GM21825 (cell line): ENCODE measurements at regions not wholly inside any gene's neighbourhood (a gene's known extent, or its start where the extent isn't known, plus 50 kb on each side); places are given as distances from the start of the nearest gene placed in this dataset.
A peak's percentile ranks its signal among the peaks of the same experiment; 100 is the strongest.

ENCODE experiments used
- ATAC-seq: cut with Tn5 transposase; IDR thresholded peaks from one replicate; pipeline ENCODE4 v1.9.1; 2021; ENCODE audit warnings: mild to moderate bottlenecking, moderate library complexity; ENCODE audit not compliant: unreplicated experiment

DNA sequence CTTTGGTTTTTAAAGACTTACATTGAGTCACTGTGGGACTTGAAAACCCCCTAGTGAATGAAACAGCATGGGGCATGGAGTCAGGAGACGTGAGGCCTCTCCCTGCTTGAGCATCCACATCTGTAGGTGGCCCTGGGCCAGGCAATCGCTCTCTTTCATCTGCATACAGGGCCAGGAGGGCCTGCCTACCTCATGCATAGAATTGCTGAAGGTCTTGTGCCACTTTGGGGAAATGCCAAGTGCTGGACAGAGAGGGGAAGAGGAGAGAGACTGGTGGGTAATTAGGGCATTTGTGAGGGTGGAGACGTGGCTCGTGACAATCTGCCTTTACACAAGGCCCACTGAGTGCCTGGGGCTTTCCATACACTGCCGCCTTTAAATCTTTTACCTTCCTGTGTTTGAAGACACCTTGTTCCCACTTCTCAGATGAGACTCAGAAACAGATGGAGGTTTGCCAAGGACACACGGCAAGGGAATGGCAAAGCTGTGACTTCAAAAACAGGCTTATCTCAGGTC, 322.2 kb upstream of the HS6ST1 start:
- ATAC-seq = no peak

DNA sequence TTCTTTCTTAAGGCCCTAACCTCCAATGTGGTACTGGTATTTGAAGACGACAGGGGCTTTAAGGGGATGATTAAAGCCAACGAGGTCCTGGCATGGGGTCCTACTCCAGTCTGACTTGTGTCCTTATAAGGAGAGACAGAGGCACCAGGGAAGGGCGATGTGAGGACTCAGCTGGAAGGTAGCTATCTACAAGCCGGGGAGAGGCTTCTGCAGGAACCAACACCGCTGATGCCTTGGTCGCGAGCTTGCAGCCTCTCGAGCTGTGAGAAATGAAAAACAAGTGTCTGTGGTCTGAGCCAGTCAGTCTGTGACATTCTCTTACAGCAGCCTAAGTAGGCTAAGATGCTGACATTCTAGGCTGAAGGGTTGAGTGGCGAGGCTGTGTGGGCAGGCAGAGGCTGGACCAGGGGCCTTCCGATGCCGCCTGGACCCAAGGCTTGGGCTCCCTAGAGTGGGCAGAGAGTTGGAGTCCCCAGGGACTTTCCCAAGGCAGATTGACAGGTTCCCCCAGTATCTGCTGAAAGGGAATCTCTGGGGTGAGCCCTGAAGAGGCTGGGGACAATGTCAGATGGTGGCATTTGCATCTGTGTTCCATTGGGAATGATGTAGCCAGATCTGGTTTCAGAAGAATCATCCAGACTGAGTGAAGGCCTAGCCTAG, 322.9 kb upstream of the HS6ST1 start:
- ATAC-seq = no peak

DNA sequence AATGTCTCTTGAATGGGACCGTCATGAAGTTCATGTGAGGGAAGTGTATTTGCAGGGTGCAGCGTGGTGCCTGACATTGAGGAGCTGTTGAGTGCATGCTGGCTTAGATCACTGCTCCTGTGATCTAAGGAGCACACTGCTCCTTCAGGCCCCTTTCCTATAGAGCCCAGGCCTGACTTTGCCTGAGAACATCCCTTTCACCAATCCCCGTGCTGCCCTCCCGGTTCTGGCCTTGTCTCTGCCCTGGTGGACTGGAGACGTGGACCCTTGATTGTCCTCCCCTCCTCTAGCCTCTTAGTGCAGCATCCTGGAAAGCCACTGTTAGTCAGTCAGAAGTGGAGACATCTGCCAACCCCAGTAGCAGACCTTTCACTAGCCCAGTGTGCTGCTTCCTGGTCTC, 323.6 kb upstream of the HS6ST1 start:
- ATAC-seq = no peak

DNA sequence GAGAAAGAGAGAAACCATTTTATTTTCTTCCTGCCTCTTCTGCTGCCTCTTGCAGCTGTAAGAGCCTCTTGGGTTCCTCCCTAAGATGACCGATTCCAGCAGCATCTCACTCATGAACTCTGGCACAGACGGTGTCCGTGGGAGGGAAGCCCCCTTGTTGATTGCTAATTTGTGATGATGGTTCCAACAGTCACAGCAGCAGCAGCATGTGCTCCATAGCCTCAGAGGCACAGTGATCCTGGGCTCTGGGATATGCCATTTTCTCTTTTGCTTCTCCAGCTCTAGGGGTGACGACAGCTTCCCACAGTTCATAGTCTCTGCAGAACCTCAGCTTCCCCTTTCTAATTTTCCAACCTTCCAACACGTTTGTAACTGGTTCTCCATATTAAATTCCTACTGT, 324.2 kb upstream of the HS6ST1 start:
- ATAC-seq = no peak

DNA sequence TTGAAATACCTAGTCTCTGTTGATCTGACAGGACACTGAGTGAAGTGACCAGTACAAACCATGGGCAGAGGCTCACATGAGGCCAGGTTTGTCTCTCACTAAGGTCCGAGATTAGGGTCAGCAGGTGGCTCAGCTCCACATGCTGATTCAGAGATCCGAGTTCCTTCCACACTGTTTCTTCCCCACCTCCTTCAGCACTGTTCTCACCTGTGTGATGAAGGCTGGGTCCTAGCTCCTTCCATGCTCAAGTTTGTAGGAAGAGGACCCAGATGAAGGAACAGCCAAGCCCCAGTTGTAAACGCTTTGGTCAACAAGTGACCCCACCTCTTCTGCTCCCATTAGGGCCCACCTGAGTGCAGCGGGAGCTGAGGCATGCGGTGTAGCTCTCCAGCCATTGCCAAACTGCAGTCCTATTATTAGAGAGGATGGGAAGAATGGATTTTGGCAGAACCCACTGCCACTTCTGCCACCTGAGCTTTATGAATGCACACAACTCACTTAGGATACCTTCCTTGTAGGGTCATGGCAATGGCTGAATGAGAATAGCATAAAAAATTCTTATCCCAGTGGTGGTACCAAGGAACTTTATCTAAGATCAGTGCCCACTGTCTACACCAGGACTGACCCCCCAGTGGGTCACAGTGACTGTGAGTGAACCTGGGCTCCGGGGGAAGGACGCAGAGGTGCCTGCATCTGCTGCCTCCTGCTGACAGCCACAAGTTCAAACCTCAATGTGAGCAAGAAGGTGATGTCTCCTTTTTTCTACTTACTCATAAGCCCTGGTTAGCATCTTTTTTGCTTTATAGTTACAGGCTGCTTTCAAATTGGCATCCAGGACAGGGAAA, 324.8 kb upstream of the HS6ST1 start:
- no peak for ATAC-seq

DNA sequence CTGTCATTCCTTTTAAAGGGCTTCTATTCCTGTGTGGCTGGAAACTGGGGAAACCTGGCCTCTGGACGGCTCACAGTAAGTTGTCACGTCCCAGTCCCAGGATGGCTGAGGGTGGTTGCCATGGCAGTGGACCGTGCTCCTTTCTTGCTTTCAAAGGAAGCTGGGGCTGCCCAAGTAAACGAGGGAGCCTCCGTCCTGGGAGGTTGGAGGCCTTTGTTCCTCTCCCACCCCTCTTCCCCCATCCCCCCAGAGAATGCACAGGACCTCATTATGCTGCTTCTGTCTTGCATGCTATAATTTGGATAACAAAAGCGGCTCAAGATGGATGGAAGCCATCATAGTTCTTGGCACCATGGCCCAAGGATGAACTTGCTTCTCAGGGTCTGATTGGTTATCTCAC, 325.5 kb upstream of the HS6ST1 start:
- ATAC-seq = no peak

DNA sequence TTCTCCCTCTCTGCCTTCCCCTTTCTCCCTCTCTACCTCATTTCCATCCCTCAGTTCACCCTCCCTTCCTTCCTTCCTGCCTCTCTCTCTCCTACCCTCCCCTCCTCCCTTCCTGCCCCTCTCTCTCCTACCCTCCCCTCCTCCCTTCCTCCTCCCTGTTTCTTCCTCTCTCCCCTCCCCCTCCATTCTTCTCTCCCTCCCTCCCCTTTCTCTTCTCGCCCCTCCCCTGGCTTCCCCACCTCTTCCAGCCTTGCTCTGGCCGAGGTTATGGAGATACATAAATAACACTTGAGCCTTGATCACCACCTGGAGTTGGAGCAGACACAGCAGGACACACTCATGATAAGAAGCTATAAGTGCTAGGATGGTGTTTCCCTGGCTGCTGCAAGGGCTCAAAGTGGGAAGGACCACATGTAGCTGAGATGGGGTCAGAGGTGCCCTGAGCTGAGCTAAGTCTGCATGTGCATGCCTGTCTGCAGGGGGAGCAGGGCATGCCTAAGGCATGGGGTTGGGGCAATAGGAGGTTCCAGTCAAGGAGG, 326.1 kb upstream of the HS6ST1 start:
- no peak for ATAC-seq

DNA sequence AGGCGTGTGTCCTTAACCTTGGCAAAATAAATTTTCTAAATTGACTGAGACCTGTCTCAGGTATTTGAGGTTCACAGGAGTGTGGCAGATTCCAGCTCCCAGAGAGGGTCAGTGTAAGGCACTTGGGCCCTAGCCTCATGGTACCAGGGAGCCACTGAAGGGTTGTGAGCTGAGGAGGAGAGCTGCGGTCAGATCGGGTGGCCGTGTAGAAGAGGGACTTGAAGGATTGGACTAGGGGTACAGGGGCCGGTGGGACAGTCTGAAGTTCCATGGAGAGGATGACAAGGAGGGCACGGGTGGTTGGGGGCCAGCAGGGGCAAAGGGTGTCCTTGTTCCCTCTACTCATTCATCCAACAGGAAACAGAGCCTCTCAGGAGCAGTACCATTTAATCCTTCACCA, 327.0 kb upstream of the HS6ST1 start:
- no peak for ATAC-seq

DNA sequence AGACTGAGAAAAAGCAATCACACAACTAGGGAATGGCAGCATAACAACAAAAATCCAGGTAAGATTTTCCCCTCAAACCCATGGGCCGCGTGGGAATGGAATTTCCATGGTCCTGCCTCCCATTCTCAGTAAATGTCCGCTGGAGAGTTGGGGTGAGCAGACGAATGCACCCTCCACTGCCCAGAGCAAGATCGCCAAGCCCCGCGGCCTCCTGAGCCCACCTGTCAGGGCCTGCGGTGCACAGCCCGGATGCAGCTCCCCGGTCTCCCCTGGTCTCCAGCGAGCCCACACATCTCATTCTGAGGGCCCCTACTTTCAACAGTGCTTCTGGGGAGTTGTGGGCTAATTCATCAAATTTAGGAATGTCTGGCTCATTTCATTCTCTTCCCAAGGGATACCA, 327.4 kb upstream of the HS6ST1 start:
- no peak for ATAC-seq

DNA sequence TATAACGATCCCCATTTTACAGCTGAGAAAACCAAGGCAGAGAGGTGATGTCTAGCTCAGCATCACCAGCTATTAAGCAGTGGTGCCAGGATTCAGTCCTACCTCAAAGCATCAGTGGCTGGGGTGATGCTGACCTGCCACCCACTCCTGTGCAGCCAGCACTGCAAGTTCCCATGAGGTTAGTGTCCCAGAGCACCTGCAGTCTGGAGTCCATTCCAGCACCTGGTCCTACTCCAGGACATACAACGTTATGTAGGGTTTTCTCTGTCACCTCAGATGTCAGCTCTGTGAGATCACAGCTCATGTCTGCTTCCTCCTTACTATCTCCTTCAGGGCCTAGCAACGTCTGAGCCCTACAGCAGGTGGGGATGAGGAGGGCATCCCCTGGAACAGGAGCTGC, 328.0 kb upstream of the HS6ST1 start:
- ATAC-seq = no peak

DNA sequence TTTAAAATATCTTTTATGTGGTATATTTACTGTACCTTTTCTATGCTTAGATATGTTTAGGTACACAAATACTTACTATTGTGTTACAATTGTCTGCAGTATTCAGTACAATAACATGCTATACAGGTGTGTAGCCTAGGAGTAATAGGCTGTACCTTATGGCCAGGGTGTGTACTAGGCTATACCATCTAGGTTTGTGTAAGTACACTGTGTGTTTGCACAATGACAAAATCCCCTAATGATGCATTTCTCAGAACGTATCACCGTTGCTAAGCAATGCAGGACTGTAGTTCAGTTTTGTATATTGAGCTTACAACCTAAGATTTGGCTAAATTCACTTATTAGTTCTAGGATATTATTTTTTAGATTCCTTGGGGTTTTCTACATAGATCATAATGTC, 332.3 kb upstream of the HS6ST1 start:
- ATAC-seq = no peak

DNA sequence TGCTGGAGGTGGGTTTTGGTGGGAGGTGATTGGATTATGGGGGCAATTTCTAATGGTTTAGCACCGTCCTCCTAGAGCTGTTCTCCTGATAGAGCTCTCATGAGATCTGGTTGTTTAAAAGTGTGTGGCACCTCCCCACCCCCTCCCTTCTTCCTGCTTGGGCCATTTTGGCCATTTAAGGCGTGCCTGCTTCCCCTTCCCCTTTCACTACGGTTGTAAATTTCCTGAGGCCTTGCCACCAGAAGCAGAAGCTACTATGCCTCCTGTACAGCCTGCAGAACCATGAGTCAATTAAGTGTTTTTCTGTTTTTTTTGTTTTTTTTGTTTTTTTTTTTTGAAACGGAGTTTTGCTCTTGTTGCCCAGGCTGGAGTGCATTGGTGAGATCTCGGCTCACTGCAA, 335.7 kb upstream of the HS6ST1 start:
- ATAC-seq = peak; percentile 55

DNA sequence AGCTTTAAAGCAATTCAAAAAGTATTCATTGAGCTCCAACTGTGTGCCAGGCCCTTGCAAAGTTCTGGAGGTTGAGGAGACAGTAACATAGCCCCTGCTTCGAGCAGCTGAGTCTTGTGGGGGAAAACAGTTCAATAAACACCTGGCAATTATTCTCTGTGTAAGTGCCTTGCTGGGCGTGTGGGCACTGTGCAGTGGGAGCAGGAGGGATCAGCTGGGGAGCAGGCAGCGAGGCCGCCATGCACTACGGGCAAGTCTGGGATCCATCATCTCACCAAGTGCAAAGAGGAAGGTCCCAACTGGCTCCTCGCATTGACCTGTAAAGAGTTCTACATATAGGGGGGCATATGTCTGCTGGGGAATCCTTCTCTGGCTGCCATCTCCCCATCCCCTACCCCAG, 342.2 kb upstream of the HS6ST1 start:
- ATAC-seq = no peak

DNA sequence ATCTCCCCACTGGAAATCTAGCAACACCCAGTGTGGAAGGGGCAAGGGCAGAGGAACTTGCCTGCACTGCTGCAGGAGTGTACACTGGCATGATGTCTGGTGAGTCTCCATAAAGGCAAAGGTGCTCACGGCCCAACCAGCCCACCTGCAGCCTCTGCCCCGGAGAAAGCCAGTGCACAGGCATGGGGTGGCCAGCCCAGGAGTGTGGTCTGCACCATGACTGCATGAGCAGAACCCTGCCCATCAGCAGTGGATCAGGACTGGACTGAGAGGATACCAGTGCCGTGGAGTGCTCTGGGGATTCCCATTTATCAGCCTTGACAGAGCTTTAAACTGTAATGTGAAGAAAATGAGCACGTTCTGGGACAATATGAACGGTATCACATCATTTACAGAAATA, 342.6 kb upstream of the HS6ST1 start:
- ATAC-seq = no peak

DNA sequence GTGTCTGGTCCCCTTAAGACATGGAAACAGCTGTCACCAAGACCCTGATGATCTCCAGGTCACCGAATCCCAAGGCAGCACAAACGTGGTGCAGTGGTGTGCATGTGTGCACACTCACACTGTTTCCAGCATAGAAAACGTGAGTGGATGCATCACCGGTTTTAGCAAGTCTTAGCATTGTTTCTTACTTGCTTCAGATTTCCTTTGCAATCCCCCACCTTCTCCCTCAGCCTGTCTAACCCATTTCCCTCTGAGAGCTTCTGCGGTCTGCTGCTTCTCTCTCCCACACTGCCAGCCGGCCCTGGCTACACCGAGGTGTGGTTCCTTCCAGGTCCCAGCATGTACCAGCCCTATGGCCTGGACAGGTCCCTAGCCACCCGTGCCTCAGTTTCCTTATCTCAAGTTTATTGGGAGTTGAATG, 343.4 kb upstream of the HS6ST1 start:
- ATAC-seq = no peak

DNA sequence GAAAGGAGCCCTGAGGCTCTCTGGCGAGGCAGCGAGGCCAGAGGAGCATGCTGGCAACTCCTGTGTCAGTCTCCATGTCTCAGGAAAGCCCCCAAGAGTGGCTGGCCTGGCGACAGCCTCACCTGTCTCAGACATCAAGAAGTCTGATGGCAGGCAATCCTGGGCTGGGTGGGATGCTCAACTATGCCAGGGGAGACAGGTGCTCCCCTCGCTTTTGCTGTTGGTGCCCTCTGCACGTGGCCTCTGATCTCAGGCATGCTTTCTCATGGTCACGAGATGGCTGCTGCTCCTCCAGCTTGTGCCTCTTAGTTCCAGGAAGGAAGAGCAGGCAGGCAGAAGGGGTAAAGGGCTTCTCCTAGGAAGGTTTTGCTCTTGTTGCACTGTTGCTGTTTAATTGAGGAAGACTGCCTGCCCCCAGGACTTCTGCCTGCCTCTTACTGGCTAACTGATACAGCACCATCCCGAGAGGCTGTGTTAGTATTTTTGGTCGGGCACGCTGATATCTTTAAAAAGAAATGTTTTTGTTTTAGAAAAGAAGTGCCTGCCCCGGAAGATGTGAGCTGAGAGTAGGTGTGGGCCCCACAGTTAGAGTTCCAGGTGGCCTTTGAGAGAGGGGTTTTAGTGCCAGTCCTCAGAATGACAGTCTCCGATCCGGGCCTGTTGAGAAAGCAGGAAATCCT, 344.8 kb upstream of the HS6ST1 start:
- no peak for ATAC-seq

DNA sequence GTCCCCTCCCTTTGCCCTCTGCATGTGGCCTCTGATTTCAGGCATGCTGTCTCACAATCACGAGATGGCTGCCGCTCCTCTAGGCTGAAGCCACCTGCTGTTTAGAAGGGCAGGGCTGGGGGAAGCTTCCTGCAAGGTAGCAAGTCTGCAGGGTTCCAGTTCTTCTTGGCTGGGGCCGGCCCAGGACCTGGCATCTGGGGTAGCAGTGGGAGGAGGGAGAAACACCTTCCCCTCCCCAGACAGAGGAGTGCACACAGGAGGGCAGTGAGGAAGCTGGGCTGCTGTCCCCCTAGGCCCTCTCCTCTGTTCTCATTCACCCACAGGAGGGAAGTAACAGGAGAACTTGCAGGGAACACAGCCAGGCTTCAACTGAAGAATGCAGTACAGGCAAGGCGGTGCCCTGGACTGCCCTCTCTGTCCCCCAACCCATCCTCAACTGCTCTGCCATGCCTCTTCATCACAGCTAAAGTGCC, 345.9 kb upstream of the HS6ST1 start:
- ATAC-seq = no peak

DNA sequence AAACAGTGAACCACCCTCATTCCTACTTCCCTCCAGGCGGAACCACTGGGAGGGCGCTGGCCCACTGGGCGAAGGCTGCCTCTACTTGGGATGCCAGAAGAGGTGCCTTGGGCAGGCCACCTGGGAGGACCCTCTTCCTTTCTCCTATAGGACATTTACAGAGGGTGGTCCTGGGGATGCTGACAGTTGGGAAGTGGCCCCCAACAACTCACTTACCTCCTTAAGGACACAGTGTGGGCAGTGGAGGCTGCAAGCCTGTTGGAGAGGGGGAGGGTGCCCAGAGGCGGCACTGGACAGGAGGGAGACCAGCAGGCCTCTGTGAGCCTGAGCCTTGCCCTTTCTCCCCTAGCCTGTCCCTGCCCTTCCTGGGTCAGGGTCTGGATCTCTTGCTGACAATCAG, 346.4 kb upstream of the HS6ST1 start:
- ATAC-seq = no peak

DNA sequence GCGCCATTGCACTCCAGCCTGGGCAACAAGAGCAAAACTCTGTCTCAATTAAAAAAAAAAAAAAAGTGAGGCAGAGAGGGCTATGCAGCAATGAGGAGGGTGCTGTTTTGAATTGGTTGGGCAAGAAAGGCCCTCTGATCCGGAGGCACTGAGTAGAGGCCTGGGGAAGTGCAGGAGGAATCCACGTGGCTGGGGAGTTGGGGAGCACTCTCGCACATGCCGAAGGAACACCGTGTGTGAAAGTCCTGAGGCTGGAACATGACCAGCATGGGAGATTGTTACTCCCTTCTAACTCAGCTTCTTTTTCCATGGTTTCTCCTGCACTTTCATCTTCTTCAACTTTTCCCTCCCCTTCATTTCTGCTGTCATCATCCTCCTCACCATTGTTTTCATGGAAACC, 347.9 kb upstream of the HS6ST1 start:
- ATAC-seq = no peak

DNA sequence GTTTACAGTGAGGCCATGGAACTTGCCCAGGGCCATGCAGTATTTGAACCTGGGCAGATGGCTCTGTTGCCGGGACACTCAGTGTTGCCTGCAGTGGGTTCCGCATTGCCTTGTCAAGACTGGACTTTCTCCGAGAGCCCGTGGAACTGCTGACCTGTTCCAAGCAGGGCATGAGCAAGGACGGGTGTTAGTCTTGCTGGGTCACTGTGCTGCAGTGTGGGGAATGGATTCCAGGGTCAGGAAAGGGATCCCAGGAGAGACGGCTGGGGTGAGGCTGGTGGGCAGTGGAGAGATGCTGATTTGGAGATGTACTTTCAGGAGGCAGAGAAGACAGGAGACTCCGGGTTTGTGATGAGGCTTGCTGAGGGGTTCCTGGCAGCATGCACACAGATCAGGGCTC, 348.7 kb upstream of the HS6ST1 start:
- ATAC-seq = no peak

DNA sequence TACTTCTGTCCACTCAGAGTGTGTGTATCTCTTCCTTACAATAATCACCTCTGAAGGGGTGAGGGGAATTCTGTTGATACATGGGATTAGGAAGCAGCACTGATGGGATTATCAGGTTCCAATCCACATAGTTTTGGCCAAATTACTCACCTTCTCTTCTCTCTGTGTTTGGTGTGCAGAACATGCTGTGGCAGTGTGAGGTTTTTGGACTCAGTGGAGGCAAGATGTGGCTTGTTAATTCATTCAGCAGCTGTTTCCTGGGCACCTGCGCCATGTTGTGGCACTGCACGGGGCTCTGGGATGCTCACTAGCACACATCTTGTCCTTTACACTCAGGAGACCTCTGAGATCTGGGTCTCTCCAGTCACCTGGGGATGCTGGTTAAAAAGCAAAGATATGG, 350.3 kb upstream of the HS6ST1 start:
- no peak for ATAC-seq
